ENCODE measurements at regions not wholly inside any gene's neighbourhood (a gene's known extent, or its start where the extent isn't known, plus 50 kb on each side); places are given as distances from the start of the nearest gene placed in this dataset.

GRCh38 chr10:131487822-131488221 is 176.3 kb upstream of the TCERG1L start:
- DNase-seq (ENCODE audit: low spot score), result no peak

DNA sequence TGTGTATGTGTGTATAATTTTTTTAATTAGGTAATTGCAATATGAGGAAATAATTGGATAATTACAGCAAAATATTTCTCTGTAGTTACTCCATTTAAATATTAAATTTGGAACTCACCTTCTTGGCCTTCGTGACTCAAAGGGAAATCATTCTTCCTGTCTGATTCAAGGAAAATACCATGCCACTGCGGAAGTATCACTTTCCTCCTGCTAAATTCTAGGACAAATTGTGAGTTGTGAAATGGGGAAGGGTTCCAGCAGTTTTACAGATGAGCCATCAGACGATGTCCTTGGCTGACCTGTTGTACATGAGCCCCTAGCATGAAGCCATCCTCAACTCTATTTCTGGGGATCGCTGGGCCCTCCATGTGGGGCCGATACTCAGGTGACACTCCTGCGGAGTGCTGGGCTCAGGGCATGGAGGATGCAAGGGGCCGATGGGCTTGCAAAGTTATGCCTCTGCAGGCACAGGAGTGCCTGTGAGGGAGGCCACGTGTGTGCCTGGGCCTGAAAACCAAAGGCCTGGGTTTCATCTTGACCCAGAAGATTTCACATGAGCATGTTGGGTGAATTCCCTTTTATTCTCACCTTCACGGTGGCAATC is 179.6 kb upstream of the TCERG1L start:
- no peak for DNase-seq (ENCODE audit: low spot score)

DNA sequence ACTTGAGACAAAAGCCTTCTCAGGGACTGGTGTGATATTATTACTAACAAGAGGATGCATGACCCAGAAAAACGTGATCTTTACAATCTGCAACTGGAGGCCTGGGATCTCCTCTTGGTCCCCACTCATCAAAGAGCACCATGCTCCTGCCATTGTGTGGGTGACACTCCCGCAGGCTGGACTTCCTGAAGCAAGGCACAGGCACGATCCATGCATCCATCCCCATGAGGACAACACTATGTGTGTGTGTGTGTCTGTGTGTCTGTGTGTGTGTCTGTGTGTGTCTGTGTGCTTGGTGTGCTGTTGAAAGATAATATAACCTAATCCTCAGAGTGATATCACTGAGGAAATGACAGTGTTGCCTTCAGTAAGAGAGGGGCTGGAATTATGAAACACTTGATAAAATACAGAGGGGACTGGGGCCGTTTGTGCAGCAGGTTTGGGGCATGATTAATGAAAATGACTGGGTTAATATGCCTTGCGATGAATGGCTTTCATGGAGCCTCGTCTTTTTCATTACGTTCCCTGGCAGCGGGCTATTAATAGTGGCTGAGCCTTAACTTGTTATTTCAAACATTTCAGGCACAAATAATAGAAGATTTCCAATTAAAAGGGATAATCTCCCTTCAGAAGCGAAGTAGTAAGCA is 180.8 kb upstream of the TCERG1L start:
- DNase-seq (ENCODE audit: low spot score), result no peak

GRCh38 chr10:131493432-131493831 is 181.9 kb upstream of the TCERG1L start:
- no peak for DNase-seq (ENCODE audit: low spot score)

- DNase-seq (ENCODE audit: low spot score), result no peak
These were observed 182.9 kb upstream of the TCERG1L start for GRCh38 chr10:131494451-131494850.

DNA sequence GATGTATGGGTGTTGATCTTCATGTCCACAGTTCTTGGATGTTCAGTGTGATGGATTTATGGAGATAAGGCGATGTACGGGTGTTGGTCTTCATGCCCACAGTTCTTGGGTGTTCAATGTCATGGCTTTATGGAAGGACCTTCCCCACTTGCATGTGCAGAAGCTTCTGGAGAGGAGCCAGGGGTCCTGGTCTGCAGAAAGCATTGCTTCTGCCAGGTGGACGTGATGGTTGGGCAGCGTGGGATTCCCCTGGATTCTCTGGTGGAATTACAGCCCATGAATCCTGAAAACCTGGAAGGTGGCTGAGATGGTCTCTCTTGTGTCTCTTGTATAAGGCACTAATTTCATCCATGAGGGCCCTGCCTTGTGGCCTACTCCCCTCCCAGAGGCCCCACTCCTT is 183.7 kb upstream of the TCERG1L start:
- DNase-seq (ENCODE audit: low spot score), result no peak

DNA sequence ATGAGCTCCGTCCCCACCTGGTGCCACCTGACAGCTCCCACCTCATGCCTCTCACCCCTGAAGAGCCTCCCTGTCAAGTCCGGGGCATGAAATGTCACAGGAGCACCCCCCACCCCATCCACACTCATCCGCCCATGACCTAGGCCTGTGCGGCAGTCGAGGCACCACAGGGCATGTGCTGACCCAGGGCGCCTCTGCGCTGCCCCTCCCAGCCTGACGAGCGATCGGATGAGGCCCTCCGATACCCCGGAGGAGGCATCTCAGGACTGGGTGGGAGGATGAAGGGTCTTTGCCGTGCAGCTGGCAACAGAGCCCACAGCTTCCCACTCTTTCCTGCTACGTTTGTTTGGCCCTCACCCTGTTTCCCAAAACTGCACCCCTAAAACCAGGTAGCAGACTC is 184.4 kb upstream of the TCERG1L start:
- no peak for DNase-seq (ENCODE audit: low spot score)

DNA sequence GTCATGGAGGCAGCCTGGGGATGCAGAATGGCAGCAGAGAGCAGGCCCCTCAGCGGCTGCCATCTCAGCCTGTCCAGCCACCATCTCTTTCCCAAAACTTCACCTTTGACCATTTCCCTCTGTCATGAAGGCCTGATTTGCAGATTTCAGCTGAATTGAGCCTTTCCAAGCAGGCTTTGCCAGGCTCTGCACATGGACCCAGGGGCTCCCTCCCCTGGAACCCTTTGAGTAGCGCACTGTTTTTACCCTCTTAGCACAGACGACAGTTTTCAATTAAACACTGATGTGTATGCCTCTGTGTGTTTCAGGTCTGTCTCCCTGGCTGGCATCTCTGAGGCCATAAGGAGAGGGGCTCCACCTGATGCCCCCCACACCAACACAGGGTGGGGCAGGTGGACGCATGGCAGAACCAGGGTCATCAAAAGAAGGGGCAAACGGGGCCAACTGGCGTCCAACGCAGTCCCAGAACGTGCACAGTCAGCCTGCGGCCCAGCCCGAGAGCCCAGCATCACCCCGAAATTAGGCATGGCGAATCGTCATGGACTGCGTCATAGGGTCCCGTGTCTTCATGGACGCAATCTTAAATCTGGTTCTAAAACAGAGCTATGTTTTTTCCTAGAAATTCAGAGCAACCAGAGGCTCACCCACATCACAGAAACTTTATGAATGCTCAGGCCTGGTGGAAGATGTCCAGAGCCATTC is 185.0 kb upstream of the TCERG1L start:
- DNase-seq (ENCODE audit: low spot score), result no peak

GRCh38 chr10:131499566-131499965 is 188.0 kb upstream of the TCERG1L start:
- DNase-seq (ENCODE audit: low spot score), result no peak

- DNase-seq (ENCODE audit: low spot score), result no peak
These were observed 188.7 kb upstream of the TCERG1L start for GRCh38 chr10:131500181-131500580.

DNA sequence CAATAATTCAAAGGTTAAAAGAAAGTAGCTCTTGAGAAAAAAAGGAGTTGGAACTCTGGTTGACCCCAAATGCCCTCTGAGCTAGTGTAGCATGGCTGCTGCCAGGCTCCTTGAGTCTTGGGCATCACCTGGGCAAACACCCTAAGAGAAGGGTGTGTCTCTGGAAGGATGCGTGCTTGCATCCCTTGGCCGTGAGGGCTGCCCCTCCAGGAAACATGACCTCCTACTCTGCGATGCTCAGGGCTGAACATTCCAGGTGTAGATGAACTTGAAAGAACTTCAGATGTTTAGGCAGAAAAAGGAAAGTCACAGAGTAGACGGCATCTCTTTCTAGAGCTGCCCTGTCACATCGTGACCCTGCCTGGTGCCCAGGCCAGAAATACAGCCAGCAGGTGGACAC is 189.4 kb upstream of the TCERG1L start:
- DNase-seq (ENCODE audit: low spot score), result no peak

- DNase-seq (ENCODE audit: low spot score), result no peak
These were observed 192.5 kb upstream of the TCERG1L start for GRCh38 chr10:131503992-131504391.

DNA sequence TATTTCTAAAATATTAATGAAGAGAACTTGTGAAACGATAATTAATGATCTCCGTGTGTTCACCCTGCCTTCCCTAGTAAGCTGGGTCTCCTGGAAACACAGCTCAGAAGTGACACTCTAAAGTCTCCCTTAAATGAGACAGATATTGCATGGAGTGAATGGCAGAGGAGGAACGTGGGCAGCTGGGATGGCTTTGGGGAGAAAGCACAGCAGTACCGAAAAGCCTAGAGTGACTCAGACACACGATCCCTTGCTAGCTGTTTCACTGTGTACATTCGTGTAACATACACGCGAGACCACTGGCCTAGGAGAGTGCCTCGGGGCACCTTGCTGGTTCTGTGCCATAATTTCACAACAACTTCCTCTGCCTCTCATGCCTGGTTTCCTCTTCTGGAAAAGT is 199.9 kb upstream of the TCERG1L start:
- no peak for DNase-seq (ENCODE audit: low spot score)

GRCh38 chr10:131512852-131513251 is 201.3 kb upstream of the TCERG1L start:
- DNase-seq (ENCODE audit: low spot score), result no peak

GRCh38 chr10:131513445-131513844 is 201.9 kb upstream of the TCERG1L start:
- no peak for DNase-seq (ENCODE audit: low spot score)

DNA sequence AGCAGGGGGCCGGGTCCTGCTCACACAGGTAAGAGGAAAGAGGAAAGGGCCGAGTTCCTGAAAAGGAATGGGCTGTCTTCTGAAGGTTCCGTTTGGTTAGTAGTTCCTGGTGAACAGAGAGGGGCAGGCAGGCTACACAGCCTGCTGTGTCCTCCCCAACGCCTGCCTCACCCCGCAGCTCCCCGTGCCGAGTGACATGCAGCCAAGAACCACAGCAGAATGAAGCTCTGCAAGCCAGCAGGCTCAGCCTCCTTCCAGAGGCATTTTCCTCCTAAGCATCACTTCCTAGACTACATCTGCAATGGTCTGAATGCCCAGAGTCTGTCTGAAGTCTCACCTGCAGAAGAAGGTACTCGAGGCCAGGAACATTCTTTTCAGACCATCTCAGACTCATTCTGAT is 202.4 kb upstream of the TCERG1L start:
- no peak for DNase-seq (ENCODE audit: low spot score)

- DNase-seq (ENCODE audit: low spot score), result peak; percentile 60
These were observed 202.9 kb upstream of the TCERG1L start for GRCh38 chr10:131514454-131514853.

DNA sequence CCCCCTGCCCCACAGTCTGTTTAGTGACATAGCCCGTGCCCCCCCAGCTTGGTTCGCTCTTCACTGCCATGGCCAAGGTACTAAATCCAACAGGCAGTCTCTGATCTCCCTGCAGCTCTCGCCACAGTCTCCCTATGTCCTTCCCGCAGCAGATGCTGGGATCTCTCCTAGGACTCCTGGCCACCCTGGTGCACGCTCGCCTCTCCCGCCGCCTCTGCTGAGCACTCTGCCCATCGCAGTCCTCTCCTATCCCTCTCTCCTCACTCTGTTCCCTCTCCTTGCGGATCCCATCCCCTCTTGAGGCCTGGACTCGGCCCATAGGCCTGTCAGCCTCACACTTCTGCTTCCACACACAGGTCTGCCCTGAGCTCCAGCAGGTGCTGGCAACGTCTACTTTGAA is 204.8 kb upstream of the TCERG1L start:
- DNase-seq (ENCODE audit: low spot score), result no peak

DNA sequence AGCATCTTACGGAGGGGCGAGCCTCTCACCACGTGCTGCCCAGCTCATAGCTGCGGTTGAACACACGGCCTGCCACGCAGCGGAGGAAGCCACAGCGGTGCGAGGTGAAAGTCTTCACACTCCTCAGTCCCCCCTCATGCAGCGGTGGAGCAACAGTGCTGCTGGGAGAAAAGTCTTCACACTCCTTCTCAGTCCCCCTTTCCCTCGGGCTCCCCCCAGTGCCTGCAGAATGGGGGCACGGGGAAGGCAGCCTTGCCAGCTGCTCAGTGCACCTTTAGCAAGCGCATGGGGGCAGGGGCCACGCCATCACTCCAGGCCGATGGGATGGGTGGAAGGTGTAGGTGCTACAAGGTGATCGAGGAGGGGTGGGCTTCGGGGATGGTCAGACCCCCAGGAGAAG is 206.3 kb upstream of the TCERG1L start:
- no peak for DNase-seq (ENCODE audit: low spot score)

- DNase-seq (ENCODE audit: low spot score), result no peak
These were observed 208.4 kb upstream of the TCERG1L start for GRCh38 chr10:131519723-131520605.

GRCh38 chr10:131531265-131532190 is 220.0 kb upstream of the TCERG1L start:
- DNase-seq (ENCODE audit: low spot score), result no peak
